Adrenal gland (tissue), 9 donors: ENCODE measurements at regions not wholly inside any gene's neighbourhood (a gene's known extent, or its start where the extent isn't known, plus 50 kb on each side); places are given as distances from the start of the nearest gene placed in this dataset.

Source experiments
- DNase-seq, 7 donors: peaks; one replicate each; pipeline ENCODE4 v3.0.0-alpha.2; 2019 to 2020
- H3K27ac ChIP-seq, 5 donors: fragments of 200-600 bp; sonication (generic) in 4 of 5; 1 replicate in 3 of 5; 2 replicates in 2 of 5; pipeline versions ENCODE4 v1.5.1 to v1.8.0; 2016 to 2020; ENCODE audit warnings: mild to moderate bottlenecking in 1 of 5
- H3K27me3 ChIP-seq: fragments of 200-600 bp; 2 replicates; pipeline ENCODE4 v1.8.0; 2021
- H3K36me3 ChIP-seq, 2 donors: fragments of 200-600 bp; replicated peaks in 1 of 2; 1 replicate in 1 of 2; 2 replicates in 1 of 2; pipeline versions ENCODE4 v1.5.1 to v1.8.0; 2018 to 2022
- H3K4me1 ChIP-seq, 2 donors: fragments of 200-600 bp; replicated peaks in 1 of 2; 1 replicate in 1 of 2; 2 replicates in 1 of 2; pipeline versions ENCODE4 v1.5.1 to v1.8.0; 2018 to 2021
- H3K4me3 ChIP-seq, 4 donors: fragments of 200-600 bp; sonication (generic) in 3 of 4; one replicate each; pipeline ENCODE4 v1.5.1; 2016 to 2018
- H3K9me3 ChIP-seq, 3 donors: fragments of 200-600 bp; sonication (generic) in 1 of 3; replicated peaks in 1 of 3; 1 replicate in 2 of 3; 2 replicates in 1 of 3; pipeline versions ENCODE4 v1.5.1 to v1.8.0; 2016 to 2021
- POLR2A ChIP-seq, 2 donors: fragments of 450-650 bp; IDR thresholded peaks; one replicate each; pipeline ENCODE4 v1.6.1; 2017; ENCODE audit warnings: antibody characterized with exemption in 2 of 2, mild to moderate bottlenecking in 2 of 2, moderate library complexity in 1 of 2
- WGBS, 4 donors: extraction: QIAGEN DNeasy Blood & Tissue Kit in 2 of 4; methylation state at CpG; one replicate each; pipeline versions ENCODE4 v1.1.5 to v1.1.7; 2013 to 2017; 5-methylcytosine and 5-hydroxymethylcytosine counted together
- intact Hi-C, 2 donors: fragments of 100-400 bp; cut with DNase I; formaldehyde crosslinking; loops; one replicate each; pipeline versions ENCODE4 v1.14.1 to v1.15.0; 2022 to 2023
- TF ChIP-seq, protein P1 (sequence below), 6 experiments: fragments of 450-650 bp in 4 of 6; fragments of 200-600 bp in 2 of 6; sonication (generic) in 1 of 6; IDR thresholded peaks; 1 replicate in 5 of 6; 2 replicates in 1 of 6; pipeline versions ENCODE4 v1.5.1 to v1.8.0; 2016 to 2021; ENCODE audit warnings: antibody characterized with exemption in 6 of 6, mild to moderate bottlenecking in 2 of 6, moderate library complexity in 1 of 6
- donor health status: healthy with polysubstance abuse.
- donor health status: Bipolar disorder and iron deficiency.
- donor health status: DM: yes; HTN: yes; CAD: no.
- donor health status: DM: no; HTN: no; CAD: no.
- donor health status: DM: no; HTN: no; CAD: no.

DNA sequence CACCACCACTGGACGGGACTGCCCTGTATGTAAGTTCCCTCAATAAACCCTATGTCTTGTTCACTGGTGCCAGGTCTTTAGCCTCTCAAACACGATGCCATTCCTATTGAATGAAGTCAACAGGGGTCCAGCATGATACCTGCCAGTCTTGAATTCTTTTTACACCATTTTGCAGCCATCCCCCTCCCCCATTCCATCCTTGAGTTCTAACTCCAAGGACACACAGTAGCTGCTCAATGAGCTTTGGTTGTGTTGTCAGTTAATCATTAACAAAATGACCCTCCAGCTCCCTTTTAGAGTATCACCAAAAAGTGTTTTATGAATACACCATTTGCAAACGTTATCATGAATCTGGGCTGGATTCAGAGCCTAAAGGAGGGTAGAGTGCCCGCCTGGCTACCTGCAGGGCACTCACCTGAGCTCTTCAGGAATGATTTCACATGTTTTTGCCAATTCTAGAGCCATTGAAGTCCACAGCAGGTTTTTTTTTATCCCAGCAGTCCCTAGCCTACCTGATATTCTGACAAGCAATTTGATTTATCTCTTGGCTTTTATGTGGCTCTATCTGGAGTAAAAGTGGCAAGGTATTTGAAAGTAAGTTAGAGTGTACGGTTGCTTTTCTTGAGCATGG, 271.8 kb downstream of the SMARCA2 start:
- Histone ChIP-seq H3K27ac (no peak overlapping the region), H3K27me3 (no peaks in the 10 kb centered on the region), H3K4me1 (no peaks in the 10 kb centered on the region), H3K4me3 (no peak overlapping the region), H3K36me3 (no peaks in the 10 kb centered on the region), H3K9me3 (no peaks in the 10 kb centered on the region)
- intact Hi-C loops: no loop called here
- no peak for DNase-seq
- 73 to 90% (median 88%) methylated on average over 5 of the region's 5 CpGs for WGBS, 4 donors
- TF ChIP-seq, protein P1, sequence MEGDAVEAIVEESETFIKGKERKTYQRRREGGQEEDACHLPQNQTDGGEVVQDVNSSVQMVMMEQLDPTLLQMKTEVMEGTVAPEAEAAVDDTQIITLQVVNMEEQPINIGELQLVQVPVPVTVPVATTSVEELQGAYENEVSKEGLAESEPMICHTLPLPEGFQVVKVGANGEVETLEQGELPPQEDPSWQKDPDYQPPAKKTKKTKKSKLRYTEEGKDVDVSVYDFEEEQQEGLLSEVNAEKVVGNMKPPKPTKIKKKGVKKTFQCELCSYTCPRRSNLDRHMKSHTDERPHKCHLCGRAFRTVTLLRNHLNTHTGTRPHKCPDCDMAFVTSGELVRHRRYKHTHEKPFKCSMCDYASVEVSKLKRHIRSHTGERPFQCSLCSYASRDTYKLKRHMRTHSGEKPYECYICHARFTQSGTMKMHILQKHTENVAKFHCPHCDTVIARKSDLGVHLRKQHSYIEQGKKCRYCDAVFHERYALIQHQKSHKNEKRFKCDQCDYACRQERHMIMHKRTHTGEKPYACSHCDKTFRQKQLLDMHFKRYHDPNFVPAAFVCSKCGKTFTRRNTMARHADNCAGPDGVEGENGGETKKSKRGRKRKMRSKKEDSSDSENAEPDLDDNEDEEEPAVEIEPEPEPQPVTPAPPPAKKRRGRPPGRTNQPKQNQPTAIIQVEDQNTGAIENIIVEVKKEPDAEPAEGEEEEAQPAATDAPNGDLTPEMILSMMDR (IDR thresholded peaks at IDR 0.05): no peak
- TF ChIP-seq POLR2A (IDR thresholded peaks at IDR 0.05): no peak

DNA sequence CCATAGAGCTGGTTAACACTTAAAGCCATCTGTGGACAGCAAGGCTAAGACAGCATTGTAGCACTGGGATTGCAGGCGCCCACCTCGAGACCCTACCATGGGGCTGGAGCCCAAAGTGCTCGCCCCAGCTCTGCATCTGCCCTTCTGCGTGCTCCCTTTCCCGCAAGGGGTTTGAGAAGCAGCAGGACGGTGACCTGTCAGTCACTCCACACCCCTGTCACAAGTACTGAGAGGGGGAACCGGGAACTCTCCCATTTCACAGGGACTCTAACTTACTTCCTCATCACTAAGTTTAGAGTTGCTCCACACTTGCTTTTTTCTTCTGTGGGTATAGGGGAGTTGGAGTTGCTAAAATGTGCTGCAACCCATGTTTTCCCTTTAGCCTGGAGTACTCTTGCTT, 273.2 kb downstream of the SMARCA2 start:
- Histone ChIP-seq H3K9me3 (no peaks in the 10 kb centered on the region), H3K27me3 (no peaks in the 10 kb centered on the region), H3K27ac (no peak overlapping the region), H3K4me3 (no peak overlapping the region), H3K4me1 (no peaks in the 10 kb centered on the region), H3K36me3 (no peaks in the 10 kb centered on the region)
- intact Hi-C loops: no loop called here
- 88 to 97% (median 94%) methylated on average over 4 to 7 of the region's 7 CpGs for WGBS, 4 donors
- no peak for TF ChIP-seq POLR2A (IDR thresholded peaks at IDR 0.05)
- TF ChIP-seq, protein P1 (IDR thresholded peaks at IDR 0.05): no peak
- no peak for DNase-seq

DNA sequence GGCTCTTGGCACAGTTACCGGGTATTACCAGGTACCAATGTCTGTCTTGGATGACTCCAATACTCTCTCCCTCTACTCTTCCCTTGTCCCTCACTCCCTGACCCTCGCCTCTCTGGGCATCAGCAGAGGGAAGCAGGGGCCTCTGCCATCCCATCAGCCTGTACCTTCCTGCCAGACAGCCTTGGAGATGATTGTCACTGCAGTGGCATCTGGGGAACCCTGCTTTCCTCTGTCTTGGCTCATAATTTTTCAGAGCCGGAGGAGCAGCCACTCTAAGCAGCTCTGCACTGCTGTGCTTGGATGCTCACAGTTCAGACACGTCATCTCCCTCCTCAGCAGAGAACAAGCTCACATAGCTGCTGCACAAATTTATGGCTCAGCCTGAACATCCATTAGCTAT, 274.1 kb downstream of the SMARCA2 start:
- Histone ChIP-seq H3K36me3 (no peaks in the 10 kb centered on the region), H3K4me3 (no peak overlapping the region), H3K27ac (no peak overlapping the region), H3K4me1 (no peaks in the 10 kb centered on the region), H3K9me3 (no peaks in the 10 kb centered on the region), H3K27me3 (no peaks in the 10 kb centered on the region)
- intact Hi-C loops: no loop called here
- 88 to 95% (median 91%) methylated on average over 4 of the region's 4 CpGs for WGBS, 4 donors
- no peak for TF ChIP-seq POLR2A (IDR thresholded peaks at IDR 0.05)
- TF ChIP-seq, protein P1 (IDR thresholded peaks at IDR 0.05): no peak
- DNase-seq: no peak

DNA sequence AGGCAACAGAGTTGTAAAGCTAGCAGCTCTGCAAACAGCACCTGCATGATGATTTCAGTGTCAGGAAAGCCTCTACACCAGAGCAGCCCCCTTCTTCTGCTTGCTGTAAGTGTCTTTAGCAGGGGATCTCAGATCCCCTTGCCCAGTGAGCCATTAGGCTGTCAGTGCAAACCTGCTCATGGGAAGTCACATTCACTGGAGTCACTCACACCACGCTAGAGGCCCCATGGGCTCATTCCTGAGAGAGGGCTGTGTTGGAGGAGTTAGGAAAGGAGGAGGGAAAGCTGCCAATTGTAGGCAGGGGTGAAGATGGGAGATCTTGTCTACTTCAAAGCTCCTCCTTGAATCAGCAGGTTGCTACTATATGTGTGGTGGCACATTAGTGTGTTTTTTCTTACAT, 275.2 kb downstream of the SMARCA2 start:
- intact Hi-C loops: no loop called here
- WGBS, 4 donors: 74 to 92% (median 86%) methylated on average over 1 of the region's 1 CpG

More for the DNA sequence above, 275.2 kb downstream of the SMARCA2 start:
- Histone ChIP-seq H3K36me3 (no peaks in the 10 kb centered on the region), H3K4me1 (no peaks in the 10 kb centered on the region), H3K27me3 (no peaks in the 10 kb centered on the region), H3K9me3 (no peaks in the 10 kb centered on the region), H3K4me3 (no peak overlapping the region), H3K27ac (no peak overlapping the region)
- no peak for TF ChIP-seq POLR2A (IDR thresholded peaks at IDR 0.05)
- TF ChIP-seq, protein P1 (IDR thresholded peaks at IDR 0.05): no peak
- DNase-seq: no peak
